Glutamatergic neuron (in vitro differentiated cells): ENCODE measurements at regions not wholly inside any gene's neighbourhood (a gene's known extent, or its start where the extent isn't known, plus 50 kb on each side); places are given as distances from the start of the nearest gene placed in this dataset.

Experiments used
- DNase-seq: peaks from one replicate; pipeline ENCODE4 v3.0.0; 2022
- H3K27ac Mint-ChIP-seq: one replicate; pipeline ENCODE4 v1.8.0; 2020; ENCODE audit warnings: mild to moderate bottlenecking, mixed read lengths, inconsistent platforms; ENCODE audit not compliant: unreplicated experiment
- H3K27me3 Mint-ChIP-seq: one replicate; pipeline ENCODE4 v1.8.0; 2020; ENCODE audit warnings: mild to moderate bottlenecking, moderate library complexity, mixed read lengths, inconsistent platforms; ENCODE audit not compliant: unreplicated experiment
- H3K36me3 Mint-ChIP-seq: one replicate; pipeline ENCODE4 v1.8.0; 2020; ENCODE audit warnings: mild to moderate bottlenecking, mixed read lengths, inconsistent platforms; ENCODE audit not compliant: unreplicated experiment
- H3K4me1 Mint-ChIP-seq: one replicate; pipeline ENCODE4 v1.8.0; 2020; ENCODE audit warnings: mild to moderate bottlenecking, low read depth, mixed read lengths, inconsistent platforms; ENCODE audit not compliant: unreplicated experiment
- H3K4me3 Mint-ChIP-seq: one replicate; pipeline ENCODE4 v1.8.0; 2020; ENCODE audit warnings: mild to moderate bottlenecking, mixed read lengths, inconsistent platforms; ENCODE audit not compliant: unreplicated experiment
- H3K9me3 Mint-ChIP-seq: one replicate; pipeline ENCODE4 v1.8.0; 2020; ENCODE audit warnings: mild to moderate bottlenecking, moderate library complexity, mixed read lengths, inconsistent platforms; ENCODE audit not compliant: unreplicated experiment
- TF ChIP-seq, protein P1 (sequence below): fragments of 200-600 bp; sonication (generic); IDR thresholded peaks from one replicate; pipeline ENCODE4 v1.5.0; 2021; ENCODE audit not compliant: partially characterized antibody, unreplicated experiment

DNA sequence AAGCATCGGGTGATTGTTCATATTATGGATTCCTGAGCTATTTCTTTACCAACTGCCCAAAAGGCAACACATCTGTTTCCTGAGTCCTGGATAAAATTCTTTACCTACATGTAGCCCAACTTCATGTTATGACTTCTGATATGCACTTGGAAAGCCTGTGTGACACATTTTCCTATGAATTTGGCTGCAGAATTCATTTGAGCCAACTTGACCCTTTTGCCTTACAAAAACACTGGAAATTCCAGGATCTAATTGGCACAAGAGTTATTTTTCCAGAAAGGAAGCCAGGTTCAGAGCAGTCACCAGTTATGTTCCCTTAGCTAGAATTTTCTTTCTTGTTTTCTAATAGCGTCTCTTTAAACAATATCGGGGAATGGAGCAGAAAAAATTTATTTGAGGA is 202.5 kb upstream of the LRIG3 start:
- H3K27me3 Mint-ChIP-seq: no peaks in the 10 kb centered on the region
- TF ChIP-seq, protein P1, sequence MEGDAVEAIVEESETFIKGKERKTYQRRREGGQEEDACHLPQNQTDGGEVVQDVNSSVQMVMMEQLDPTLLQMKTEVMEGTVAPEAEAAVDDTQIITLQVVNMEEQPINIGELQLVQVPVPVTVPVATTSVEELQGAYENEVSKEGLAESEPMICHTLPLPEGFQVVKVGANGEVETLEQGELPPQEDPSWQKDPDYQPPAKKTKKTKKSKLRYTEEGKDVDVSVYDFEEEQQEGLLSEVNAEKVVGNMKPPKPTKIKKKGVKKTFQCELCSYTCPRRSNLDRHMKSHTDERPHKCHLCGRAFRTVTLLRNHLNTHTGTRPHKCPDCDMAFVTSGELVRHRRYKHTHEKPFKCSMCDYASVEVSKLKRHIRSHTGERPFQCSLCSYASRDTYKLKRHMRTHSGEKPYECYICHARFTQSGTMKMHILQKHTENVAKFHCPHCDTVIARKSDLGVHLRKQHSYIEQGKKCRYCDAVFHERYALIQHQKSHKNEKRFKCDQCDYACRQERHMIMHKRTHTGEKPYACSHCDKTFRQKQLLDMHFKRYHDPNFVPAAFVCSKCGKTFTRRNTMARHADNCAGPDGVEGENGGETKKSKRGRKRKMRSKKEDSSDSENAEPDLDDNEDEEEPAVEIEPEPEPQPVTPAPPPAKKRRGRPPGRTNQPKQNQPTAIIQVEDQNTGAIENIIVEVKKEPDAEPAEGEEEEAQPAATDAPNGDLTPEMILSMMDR: no peak
- H3K4me3 Mint-ChIP-seq: no peak overlapping the region
- no peaks in the 10 kb centered on the region for H3K9me3 Mint-ChIP-seq
- no peak for DNase-seq
- H3K27ac Mint-ChIP-seq: no peak overlapping the region
- H3K36me3 Mint-ChIP-seq: no peaks in the 10 kb centered on the region
- H3K4me1 Mint-ChIP-seq: peaks cover 2% of the 10 kb centered on the region

DNA sequence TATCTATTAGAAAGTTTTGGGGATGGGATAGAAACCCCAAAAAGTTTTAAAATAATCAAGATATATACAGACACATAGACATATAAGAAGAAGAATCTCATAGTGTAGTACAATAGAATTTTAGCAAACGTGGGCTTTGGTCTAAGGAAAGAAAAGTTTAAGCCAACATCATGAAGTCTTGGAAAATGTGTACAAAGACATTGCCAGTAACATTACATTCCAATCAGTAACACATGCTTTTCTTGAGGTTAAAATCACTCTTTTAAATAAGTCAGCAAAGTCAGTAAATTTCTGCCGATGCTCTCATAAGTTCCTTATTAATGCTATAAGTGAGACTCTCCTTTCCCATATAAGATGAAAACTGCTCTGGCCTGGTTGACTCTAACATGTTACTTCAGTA is 201.1 kb upstream of the LRIG3 start:
- TF ChIP-seq, protein P1: no peak
- no peak overlapping the region for H3K27ac Mint-ChIP-seq
- no peaks in the 10 kb centered on the region for H3K9me3 Mint-ChIP-seq
- DNase-seq: no peak
- H3K4me1 Mint-ChIP-seq: peaks cover 2% of the 10 kb centered on the region
- H3K27me3 Mint-ChIP-seq: no peaks in the 10 kb centered on the region
- no peaks in the 10 kb centered on the region for H3K36me3 Mint-ChIP-seq
- H3K4me3 Mint-ChIP-seq: no peak overlapping the region

DNA sequence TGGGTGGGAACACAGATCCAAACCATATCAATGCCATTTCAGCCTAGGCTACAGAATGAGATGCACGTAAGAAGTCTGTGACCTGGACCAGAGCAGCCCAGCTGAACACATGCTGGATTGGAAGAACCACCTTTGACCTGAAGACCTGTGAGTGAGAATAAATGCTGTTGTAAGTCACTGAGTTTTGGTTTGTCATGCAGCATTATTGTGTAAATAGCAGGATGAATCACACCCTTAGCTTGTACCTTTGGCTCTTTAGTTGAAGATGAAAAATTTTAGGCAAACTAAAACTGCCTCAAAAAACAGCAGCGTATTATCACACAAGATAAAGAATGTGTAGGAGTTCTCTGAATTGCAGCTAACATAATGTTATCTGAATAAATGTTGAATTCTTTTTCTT is 199.4 kb upstream of the LRIG3 start:
- H3K9me3 Mint-ChIP-seq: no peaks in the 10 kb centered on the region
- H3K4me1 Mint-ChIP-seq: peaks cover 2% of the 10 kb centered on the region
- no peak overlapping the region for H3K4me3 Mint-ChIP-seq
- TF ChIP-seq, protein P1: no peak
- no peaks in the 10 kb centered on the region for H3K36me3 Mint-ChIP-seq
- no peak for DNase-seq
- H3K27ac Mint-ChIP-seq: no peak overlapping the region
- peaks cover 2% of the 10 kb centered on the region for H3K27me3 Mint-ChIP-seq

DNA sequence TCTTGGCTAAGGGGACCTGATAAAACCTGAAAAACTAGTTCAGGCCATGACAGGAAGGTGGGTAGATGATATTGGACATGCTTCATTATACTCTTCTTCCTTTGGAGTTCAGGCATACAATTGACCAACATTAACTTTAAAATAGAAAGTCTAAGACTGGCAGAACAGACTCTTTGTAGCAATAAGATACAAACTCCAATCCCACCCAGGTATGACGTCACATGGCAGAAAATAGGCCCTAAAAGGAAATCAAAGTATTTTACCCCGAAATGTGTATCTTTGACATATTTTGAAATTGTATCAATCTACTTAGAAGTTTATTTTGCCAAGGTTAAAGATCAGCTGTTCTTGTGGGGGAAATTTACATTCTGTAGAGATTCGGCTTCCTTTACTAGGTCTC is 198.1 kb upstream of the LRIG3 start:
- Mint-ChIP-seq H3K4me1 (peaks cover 2% of the 10 kb centered on the region), H3K27ac (no peak overlapping the region), H3K36me3 (no peaks in the 10 kb centered on the region), H3K4me3 (no peak overlapping the region), H3K27me3 (peaks cover 2% of the 10 kb centered on the region), H3K9me3 (no peaks in the 10 kb centered on the region)
- TF ChIP-seq, protein P1: no peak
- no peak for DNase-seq

DNA sequence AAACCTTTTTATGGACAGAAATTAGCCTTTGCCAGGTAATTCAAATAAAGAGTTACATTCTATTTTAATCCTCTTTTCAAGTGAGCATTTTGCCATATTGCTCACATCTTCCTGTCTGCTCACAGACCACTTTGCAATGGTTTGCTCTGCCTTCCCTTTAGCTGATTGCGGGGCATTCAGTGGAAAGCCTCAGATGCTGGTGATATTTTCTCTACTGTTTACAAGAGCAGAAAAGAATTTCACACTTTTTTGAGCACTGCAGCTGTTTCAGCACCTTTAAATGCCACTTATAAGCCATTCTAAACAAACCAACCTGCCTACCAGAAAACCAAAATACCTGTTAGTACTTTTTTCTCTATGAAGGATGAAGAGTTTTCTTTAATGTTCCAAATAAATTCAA is 195.7 kb upstream of the LRIG3 start:
- no peak for DNase-seq
- Mint-ChIP-seq H3K4me1 (peaks cover 2% of the 10 kb centered on the region), H3K27me3 (peaks cover 2% of the 10 kb centered on the region), H3K9me3 (no peaks in the 10 kb centered on the region), H3K27ac (no peak overlapping the region), H3K4me3 (no peak overlapping the region), H3K36me3 (no peaks in the 10 kb centered on the region)
- TF ChIP-seq, protein P1: no peak
